ENCODE measurements at regions not wholly inside any gene's neighbourhood (a gene's known extent, or its start where the extent isn't known, plus 50 kb on each side); places are given as distances from the start of the nearest gene placed in this dataset.

DNA sequence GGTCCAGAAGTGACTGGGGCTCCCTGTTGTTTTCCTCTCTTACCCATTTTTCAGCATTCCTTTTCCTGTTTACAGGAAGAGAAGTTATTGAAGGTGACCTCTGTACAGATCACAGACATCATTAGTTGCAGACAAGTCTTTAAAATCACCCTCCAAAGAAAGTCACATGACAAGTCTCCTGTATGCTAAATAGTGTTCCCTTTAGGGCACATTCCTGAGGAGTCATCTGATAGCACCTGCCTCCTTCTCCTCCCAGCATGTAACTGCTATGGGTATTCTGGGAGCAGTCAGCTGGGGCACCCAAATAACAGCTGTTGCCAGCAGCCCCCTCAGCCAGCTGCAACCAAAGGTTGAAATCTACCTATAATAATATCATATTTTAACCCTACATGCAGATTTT, 200.6 kb downstream of the PTGER3 start:
- no peaks in the 10 kb centered on the region for H3K27me3 ChIP-seq (ENCODE audit: low read length)
- H2AFZ ChIP-seq (ENCODE audit: low read length) = no peak overlapping the region
- H3K9ac ChIP-seq (ENCODE audit: low read length) = no peak overlapping the region
- no peaks in the 10 kb centered on the region for H3K4me1 ChIP-seq (ENCODE audit: low read length)
- no peaks in the 10 kb centered on the region for H3K9me2 ChIP-seq (replicated peaks; ENCODE audit: insufficient read depth, low read length)
- H4K20me1 ChIP-seq (ENCODE audit: insufficient read depth, low read depth, low read length) = no peaks in the 10 kb centered on the region
- no peak overlapping the region for H3K4me2 ChIP-seq (ENCODE audit: low read depth, low read length, poor library complexity, severe bottlenecking)
- no peak for DNase-seq
- H3K27ac ChIP-seq (ENCODE audit: low read length) = no peak overlapping the region
- H3K4me3 ChIP-seq (ENCODE audit: low read length) = no peak overlapping the region
- peaks cover 2% of the 10 kb centered on the region; the same call in 1 of the 2 replicates for H3K9me3 ChIP-seq (ENCODE audit: low read length)
- H3K79me2 ChIP-seq (ENCODE audit: low read length) = no peaks in the 10 kb centered on the region
- H3K36me3 ChIP-seq (ENCODE audit: insufficient read depth, low read length) = no peaks in the 10 kb centered on the region

DNA sequence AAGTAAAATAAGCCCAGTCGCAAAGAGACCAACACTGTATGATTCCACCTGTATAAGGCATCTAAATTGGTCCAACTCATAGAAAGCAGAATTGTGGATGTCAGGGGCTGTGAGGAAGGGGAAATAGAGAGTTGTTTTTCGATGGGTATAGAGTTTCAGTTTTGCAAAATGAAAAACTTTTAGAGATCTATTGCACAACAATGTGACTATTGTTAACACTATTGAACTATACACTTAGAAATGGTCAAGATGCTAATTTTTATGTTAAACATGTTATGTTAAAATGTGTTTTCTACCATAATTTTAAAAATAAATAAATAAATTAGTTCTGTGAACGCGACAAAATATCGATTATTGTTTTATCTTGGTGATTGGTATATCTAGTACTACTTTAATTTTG, 192.4 kb downstream of the PTGER3 start:
- H4K20me1 ChIP-seq (ENCODE audit: insufficient read depth, low read depth, low read length) = no peaks in the 10 kb centered on the region
- H3K4me3 ChIP-seq (ENCODE audit: low read length) = no peak overlapping the region
- H3K9me3 ChIP-seq (ENCODE audit: low read length) = peaks cover 4% of the 10 kb centered on the region; the same call in 1 of the 2 replicates
- no peak overlapping the region for H3K4me2 ChIP-seq (ENCODE audit: low read depth, low read length, poor library complexity, severe bottlenecking)
- DNase-seq = no peak
- H3K27ac ChIP-seq (ENCODE audit: low read length) = no peak overlapping the region
- no peak overlapping the region for H2AFZ ChIP-seq (ENCODE audit: low read length)
- H3K79me2 ChIP-seq (ENCODE audit: low read length) = no peaks in the 10 kb centered on the region
- no peaks in the 10 kb centered on the region for H3K27me3 ChIP-seq (ENCODE audit: low read length)
- H3K9ac ChIP-seq (ENCODE audit: low read length) = no peak overlapping the region
- H3K36me3 ChIP-seq (ENCODE audit: insufficient read depth, low read length) = no peaks in the 10 kb centered on the region
- no peaks in the 10 kb centered on the region for H3K9me2 ChIP-seq (replicated peaks; ENCODE audit: insufficient read depth, low read length)
- H3K4me1 ChIP-seq (ENCODE audit: low read length) = no peaks in the 10 kb centered on the region

DNA sequence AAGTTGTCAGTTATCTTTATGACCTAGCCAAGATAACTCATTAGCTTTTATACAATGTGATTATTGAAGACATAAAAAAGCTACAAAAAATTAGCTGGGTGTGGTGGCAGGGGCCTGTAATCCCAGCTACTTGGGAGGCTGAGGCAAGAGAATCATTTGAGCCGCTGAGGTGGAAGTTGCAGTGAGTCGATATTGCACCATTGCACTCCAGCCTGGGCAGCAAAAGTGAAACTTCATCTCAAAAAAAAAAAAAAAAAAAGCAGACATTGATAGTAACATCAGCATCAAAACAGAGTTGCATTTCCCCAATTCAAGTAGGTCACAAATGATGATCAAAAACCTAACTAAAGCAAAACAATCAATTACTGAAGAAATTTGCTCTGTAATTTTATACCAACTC, 191.4 kb downstream of the PTGER3 start:
- no peak overlapping the region for H3K4me2 ChIP-seq (ENCODE audit: low read depth, low read length, poor library complexity, severe bottlenecking)
- DNase-seq = no peak
- no peaks in the 10 kb centered on the region for H3K36me3 ChIP-seq (ENCODE audit: insufficient read depth, low read length)
- no peak overlapping the region for H2AFZ ChIP-seq (ENCODE audit: low read length)
- H4K20me1 ChIP-seq (ENCODE audit: insufficient read depth, low read depth, low read length) = no peaks in the 10 kb centered on the region
- H3K4me3 ChIP-seq (ENCODE audit: low read length) = no peak overlapping the region
- H3K9ac ChIP-seq (ENCODE audit: low read length) = no peak overlapping the region
- peaks cover 4% of the 10 kb centered on the region; the same call in 1 of the 2 replicates for H3K9me3 ChIP-seq (ENCODE audit: low read length)
- H3K9me2 ChIP-seq (replicated peaks; ENCODE audit: insufficient read depth, low read length) = no peaks in the 10 kb centered on the region
- no peaks in the 10 kb centered on the region for H3K4me1 ChIP-seq (ENCODE audit: low read length)
- H3K79me2 ChIP-seq (ENCODE audit: low read length) = no peaks in the 10 kb centered on the region
- H3K27me3 ChIP-seq (ENCODE audit: low read length) = no peaks in the 10 kb centered on the region
- H3K27ac ChIP-seq (ENCODE audit: low read length) = no peak overlapping the region

DNA sequence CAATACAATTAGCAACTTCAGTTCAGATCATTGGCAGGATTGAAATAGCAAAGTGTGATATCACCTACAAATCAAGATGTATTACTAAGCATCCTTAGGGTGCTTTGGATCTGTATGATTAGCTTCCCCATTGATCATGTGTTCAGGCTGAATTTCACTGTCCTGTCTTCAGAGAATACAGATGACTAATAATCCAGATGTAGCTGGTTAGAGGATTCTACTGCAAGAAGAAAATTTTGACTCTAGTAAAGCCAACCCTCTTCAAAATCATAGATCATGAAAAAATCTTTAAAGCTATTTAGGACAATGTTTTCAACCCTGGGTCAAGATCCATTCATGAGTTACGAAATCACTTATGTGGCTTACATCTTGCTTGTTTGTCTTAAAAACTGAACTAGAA, 184.4 kb downstream of the PTGER3 start:
- H4K20me1 ChIP-seq (ENCODE audit: insufficient read depth, low read depth, low read length) = no peaks in the 10 kb centered on the region
- H3K36me3 ChIP-seq (ENCODE audit: insufficient read depth, low read length) = no peaks in the 10 kb centered on the region
- no peak overlapping the region for H3K4me2 ChIP-seq (ENCODE audit: low read depth, low read length, poor library complexity, severe bottlenecking)
- no peak for DNase-seq
- H2AFZ ChIP-seq (ENCODE audit: low read length) = no peak overlapping the region
- H3K27ac ChIP-seq (ENCODE audit: low read length) = no peak overlapping the region
- no peaks in the 10 kb centered on the region for H3K79me2 ChIP-seq (ENCODE audit: low read length)
- no peaks in the 10 kb centered on the region for H3K27me3 ChIP-seq (ENCODE audit: low read length)
- H3K9ac ChIP-seq (ENCODE audit: low read length) = no peak overlapping the region
- no peaks in the 10 kb centered on the region for H3K9me2 ChIP-seq (replicated peaks; ENCODE audit: insufficient read depth, low read length)
- H3K4me3 ChIP-seq (ENCODE audit: low read length) = no peak overlapping the region
- H3K9me3 ChIP-seq (ENCODE audit: low read length) = no peaks in the 10 kb centered on the region
- no peaks in the 10 kb centered on the region for H3K4me1 ChIP-seq (ENCODE audit: low read length)

GRCh38 chr1:70864302-70864701, 183.3 kb downstream of the PTGER3 start:
- H2AFZ ChIP-seq (ENCODE audit: low read length) = no peak overlapping the region
- H3K4me1 ChIP-seq (ENCODE audit: low read length) = no peaks in the 10 kb centered on the region
- H3K27ac ChIP-seq (ENCODE audit: low read length) = no peak overlapping the region
- H3K9me2 ChIP-seq (replicated peaks; ENCODE audit: insufficient read depth, low read length) = no peaks in the 10 kb centered on the region
- H3K36me3 ChIP-seq (ENCODE audit: insufficient read depth, low read length) = no peaks in the 10 kb centered on the region
- no peaks in the 10 kb centered on the region for H3K27me3 ChIP-seq (ENCODE audit: low read length)
- H3K4me2 ChIP-seq (ENCODE audit: low read depth, low read length, poor library complexity, severe bottlenecking) = no peak overlapping the region
- no peak overlapping the region for H3K9ac ChIP-seq (ENCODE audit: low read length)
- H4K20me1 ChIP-seq (ENCODE audit: insufficient read depth, low read depth, low read length) = no peaks in the 10 kb centered on the region
- no peaks in the 10 kb centered on the region for H3K79me2 ChIP-seq (ENCODE audit: low read length)
- no peak overlapping the region for H3K4me3 ChIP-seq (ENCODE audit: low read length)
- no peak for DNase-seq
- H3K9me3 ChIP-seq (ENCODE audit: low read length) = no peaks in the 10 kb centered on the region

DNA sequence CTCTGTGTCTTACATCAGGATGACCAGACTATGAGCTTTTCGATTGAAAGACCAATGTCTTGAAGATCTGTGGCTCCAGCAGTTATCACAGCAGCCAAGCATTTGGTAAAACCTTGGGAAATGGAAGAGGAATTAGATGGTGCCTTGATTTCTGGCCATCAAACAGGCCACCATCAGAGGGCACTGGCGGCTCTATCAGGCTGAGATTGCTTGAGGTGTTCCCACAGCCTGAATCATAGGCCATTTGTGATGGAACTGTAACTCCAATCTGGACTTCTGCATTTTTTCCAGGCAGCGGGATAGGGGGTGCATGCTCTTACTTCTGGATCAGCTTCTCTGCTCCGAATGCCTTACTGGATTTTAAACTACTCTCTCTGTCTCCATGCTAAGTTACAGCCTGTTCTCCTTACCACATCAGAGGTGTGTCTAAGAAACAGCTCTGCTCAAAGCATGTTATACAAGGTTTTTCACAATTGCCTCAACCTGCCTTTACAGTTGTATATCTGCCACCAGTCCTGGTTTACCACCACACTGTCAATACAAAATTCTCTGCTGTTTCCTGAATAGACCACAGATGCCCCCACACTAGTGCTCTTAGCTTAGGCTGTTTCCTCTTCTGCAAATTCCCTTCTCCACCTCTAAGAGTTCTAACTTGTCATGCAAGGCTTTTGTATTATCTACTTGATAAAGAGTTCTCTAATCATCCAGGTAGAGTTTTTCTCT, 180.9 kb downstream of the PTGER3 start:
- no peak overlapping the region for H3K27ac ChIP-seq (ENCODE audit: low read length)
- H3K9me3 ChIP-seq (ENCODE audit: low read length) = no peaks in the 10 kb centered on the region
- H2AFZ ChIP-seq (ENCODE audit: low read length) = no peak overlapping the region
- H3K9me2 ChIP-seq (replicated peaks; ENCODE audit: insufficient read depth, low read length) = no peaks in the 10 kb centered on the region
- H3K4me1 ChIP-seq (ENCODE audit: low read length) = no peaks in the 10 kb centered on the region
- no peaks in the 10 kb centered on the region for H4K20me1 ChIP-seq (ENCODE audit: insufficient read depth, low read depth, low read length)
- no peak overlapping the region for H3K4me2 ChIP-seq (ENCODE audit: low read depth, low read length, poor library complexity, severe bottlenecking)
- no peak for DNase-seq
- no peaks in the 10 kb centered on the region for H3K36me3 ChIP-seq (ENCODE audit: insufficient read depth, low read length)
- H3K27me3 ChIP-seq (ENCODE audit: low read length) = no peaks in the 10 kb centered on the region
- no peak overlapping the region for H3K9ac ChIP-seq (ENCODE audit: low read length)
- no peak overlapping the region for H3K4me3 ChIP-seq (ENCODE audit: low read length)
- H3K79me2 ChIP-seq (ENCODE audit: low read length) = no peaks in the 10 kb centered on the region

DNA sequence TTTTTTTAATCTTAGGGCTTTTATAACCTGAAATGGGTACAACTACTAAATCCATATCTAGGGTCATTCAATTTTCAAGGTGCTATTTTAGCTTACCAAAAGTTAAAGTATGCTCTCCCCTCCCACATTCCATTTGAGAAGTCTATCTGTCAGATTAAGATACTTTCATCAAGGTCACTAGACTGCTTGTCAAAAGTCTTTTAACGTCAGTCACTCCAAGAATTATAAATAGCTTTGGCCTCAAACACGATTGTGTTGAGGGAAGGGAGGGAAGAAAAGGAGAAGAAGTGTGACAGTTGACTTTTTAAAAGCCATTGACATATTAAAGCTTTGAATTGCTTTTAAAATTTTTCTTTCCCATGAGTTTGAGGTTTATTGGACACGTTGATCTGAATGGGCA, 175.8 kb downstream of the PTGER3 start:
- Histone ChIP-seq H3K36me3 (ENCODE audit: insufficient read depth, low read length) (no peaks in the 10 kb centered on the region), H3K9me3 (ENCODE audit: low read length) (no peaks in the 10 kb centered on the region), H2AFZ (ENCODE audit: low read length) (no peak overlapping the region), H3K4me3 (ENCODE audit: low read length) (no peak overlapping the region), H3K4me1 (ENCODE audit: low read length) (no peaks in the 10 kb centered on the region), H3K79me2 (ENCODE audit: low read length) (no peaks in the 10 kb centered on the region), H3K9me2 (replicated peaks; ENCODE audit: insufficient read depth, low read length) (no peaks in the 10 kb centered on the region), H4K20me1 (ENCODE audit: insufficient read depth, low read depth, low read length) (no peaks in the 10 kb centered on the region), H3K9ac (ENCODE audit: low read length) (no peak overlapping the region), H3K27ac (ENCODE audit: low read length) (no peak overlapping the region), H3K4me2 (ENCODE audit: low read depth, low read length, poor library complexity, severe bottlenecking) (no peak overlapping the region), H3K27me3 (ENCODE audit: low read length) (no peaks in the 10 kb centered on the region)
- no peak for DNase-seq

DNA sequence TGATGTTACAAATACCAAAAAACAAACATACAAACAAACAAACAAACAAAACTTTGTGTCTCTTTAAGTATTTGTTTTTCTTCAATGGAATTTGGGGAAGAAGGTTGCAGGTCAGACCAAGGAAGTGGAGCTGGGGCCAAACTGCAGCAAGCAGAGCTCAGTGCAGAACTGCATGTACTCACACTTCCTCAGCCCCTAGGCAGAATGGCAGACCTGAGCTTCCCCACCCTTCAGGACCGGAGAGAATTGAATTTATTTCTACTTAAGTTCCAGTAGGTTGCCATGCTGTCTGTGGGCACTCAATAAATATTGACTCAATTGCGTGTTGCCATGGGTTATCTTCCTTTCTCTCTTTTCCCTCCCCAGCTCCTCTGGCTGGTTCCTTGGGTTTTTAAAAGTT, 173.6 kb downstream of the PTGER3 start:
- no peaks in the 10 kb centered on the region for H4K20me1 ChIP-seq (ENCODE audit: insufficient read depth, low read depth, low read length)
- no peak overlapping the region for H2AFZ ChIP-seq (ENCODE audit: low read length)
- H3K36me3 ChIP-seq (ENCODE audit: insufficient read depth, low read length) = no peaks in the 10 kb centered on the region
- H3K9me2 ChIP-seq (replicated peaks; ENCODE audit: insufficient read depth, low read length) = no peaks in the 10 kb centered on the region
- no peaks in the 10 kb centered on the region for H3K79me2 ChIP-seq (ENCODE audit: low read length)
- no peaks in the 10 kb centered on the region for H3K9me3 ChIP-seq (ENCODE audit: low read length)
- H3K4me3 ChIP-seq (ENCODE audit: low read length) = no peak overlapping the region
- H3K27me3 ChIP-seq (ENCODE audit: low read length) = no peaks in the 10 kb centered on the region
- no peak overlapping the region for H3K4me2 ChIP-seq (ENCODE audit: low read depth, low read length, poor library complexity, severe bottlenecking)
- H3K27ac ChIP-seq (ENCODE audit: low read length) = no peak overlapping the region
- no peak overlapping the region for H3K9ac ChIP-seq (ENCODE audit: low read length)
- no peaks in the 10 kb centered on the region for H3K4me1 ChIP-seq (ENCODE audit: low read length)
- DNase-seq = no peak
